ENCODE measurements at regions not wholly inside any gene's neighbourhood (a gene's known extent, or its start where the extent isn't known, plus 50 kb on each side); places are given as distances from the start of the nearest gene placed in this dataset.

DNA sequence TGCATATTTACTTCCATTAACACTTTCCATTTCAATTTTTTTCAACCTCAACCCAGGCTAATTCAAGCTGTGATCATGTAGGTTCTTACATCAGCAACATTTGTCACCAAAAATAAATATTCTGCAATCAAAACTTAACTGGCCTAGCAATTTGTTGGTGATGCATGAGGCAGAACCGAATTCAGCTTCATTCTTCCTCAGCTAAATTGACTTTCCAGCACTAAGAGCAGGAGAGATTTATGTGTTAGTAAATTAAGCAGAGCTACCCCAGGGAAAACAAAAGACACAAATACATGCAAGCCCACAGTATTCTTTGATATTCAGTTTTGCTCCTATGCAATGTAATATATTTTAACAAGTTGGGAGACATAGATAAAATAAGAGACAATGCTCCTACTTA lies 208.7 kb upstream of the NDST3 start:
- intact Hi-C loops (cut with micrococcal nuclease) = no loop called here
- Mint-ChIP-seq H3K36me3 (ENCODE audit: low read depth) (no peaks in the 10 kb centered on the region), H3K4me1 (ENCODE audit: low read depth) (no peaks in the 10 kb centered on the region), H3K9me3 (no peaks in the 10 kb centered on the region), H3K27me3 (ENCODE audit: low read depth) (no peaks in the 10 kb centered on the region), H3K4me3 (ENCODE audit: low read depth) (no peak overlapping the region), H3K27ac (no peak overlapping the region)
- no peak for DNase-seq (ENCODE audit: low spot score)

DNA sequence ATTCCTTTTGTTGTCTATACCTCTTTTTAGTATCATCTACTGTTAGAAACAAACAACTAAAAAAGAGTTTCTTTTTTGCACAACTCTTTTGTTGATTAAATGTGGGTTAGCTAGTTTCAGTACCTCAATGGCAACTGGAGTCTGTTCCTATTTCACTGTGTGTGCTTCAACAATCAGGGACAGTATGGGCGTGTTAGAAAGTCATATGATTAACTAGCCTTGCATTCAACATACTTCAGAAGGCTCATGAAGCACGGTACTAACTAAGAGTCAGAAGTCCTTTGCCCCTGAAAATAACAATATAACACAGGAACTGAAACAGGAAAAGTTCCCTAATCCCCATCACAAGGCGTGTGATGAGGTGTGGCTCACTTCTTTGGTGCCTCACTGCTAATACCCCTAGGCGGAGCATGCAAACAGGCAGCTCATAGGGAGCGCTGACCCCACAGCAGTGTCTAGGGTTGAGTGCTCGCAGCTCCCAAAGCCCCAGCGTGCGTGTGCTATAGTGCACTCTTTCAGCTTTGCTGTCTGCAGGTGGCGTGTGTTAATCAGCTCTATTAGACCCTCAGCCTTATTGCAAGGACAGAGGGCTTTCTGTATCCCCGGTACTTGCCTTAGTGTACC lies 203.1 kb upstream of the NDST3 start:
- intact Hi-C loops (cut with micrococcal nuclease) = no loop called here
- Mint-ChIP-seq H3K27me3 (ENCODE audit: low read depth) (no peaks in the 10 kb centered on the region), H3K4me1 (ENCODE audit: low read depth) (no peaks in the 10 kb centered on the region), H3K27ac (no peak overlapping the region), H3K4me3 (ENCODE audit: low read depth) (no peak overlapping the region), H3K9me3 (no peaks in the 10 kb centered on the region), H3K36me3 (ENCODE audit: low read depth) (no peaks in the 10 kb centered on the region)
- no peak for DNase-seq (ENCODE audit: low spot score)

DNA sequence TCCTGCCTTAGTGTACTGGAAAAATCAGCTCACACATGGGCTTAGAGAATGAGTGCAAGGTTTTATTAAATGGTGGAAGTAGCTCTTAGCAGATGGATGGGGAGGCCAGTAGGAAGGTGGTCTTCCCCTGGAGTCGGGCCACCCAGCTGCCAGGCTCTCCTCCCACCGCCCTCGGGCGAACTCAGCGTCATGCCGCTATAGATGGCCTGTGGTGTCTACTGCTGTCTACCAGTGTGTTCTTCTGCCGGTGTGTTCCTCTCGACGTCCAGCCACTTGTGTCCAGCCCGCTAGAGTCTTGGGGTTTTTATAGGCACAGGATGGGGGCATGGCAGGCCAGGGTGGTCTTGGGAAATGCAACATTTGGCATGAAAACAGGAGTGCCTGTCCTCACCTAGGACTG lies 198.7 kb upstream of the NDST3 start:
- no peaks in the 10 kb centered on the region for H3K36me3 Mint-ChIP-seq (ENCODE audit: low read depth)
- intact Hi-C loops (cut with micrococcal nuclease) = no loop called here
- H3K27me3 Mint-ChIP-seq (ENCODE audit: low read depth) = no peaks in the 10 kb centered on the region
- DNase-seq (ENCODE audit: low spot score) = no peak
- no peaks in the 10 kb centered on the region for H3K9me3 Mint-ChIP-seq
- no peaks in the 10 kb centered on the region for H3K4me1 Mint-ChIP-seq (ENCODE audit: low read depth)
- H3K4me3 Mint-ChIP-seq (ENCODE audit: low read depth) = no peak overlapping the region
- no peak overlapping the region for H3K27ac Mint-ChIP-seq

DNA sequence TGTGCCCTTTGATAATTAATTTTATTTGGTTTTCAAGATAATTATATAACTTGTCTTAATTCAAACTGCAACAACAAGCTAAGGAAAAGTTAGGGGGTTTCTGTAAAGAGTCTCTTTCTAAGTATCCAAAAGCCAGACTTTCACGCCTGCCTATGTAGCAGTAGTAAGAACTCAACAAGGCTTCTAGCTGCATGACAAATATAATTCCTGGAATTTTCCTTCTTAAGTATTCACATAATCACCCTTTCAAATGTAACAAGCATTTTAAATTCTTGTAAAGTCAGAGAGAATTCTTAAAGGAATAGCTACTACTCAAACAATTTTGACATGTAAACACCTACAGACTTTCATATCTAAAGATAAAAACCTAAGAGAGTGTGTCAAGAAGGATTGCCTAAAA lies 189.7 kb upstream of the NDST3 start:
- Mint-ChIP-seq H3K4me1 (ENCODE audit: low read depth) (no peaks in the 10 kb centered on the region), H3K9me3 (no peaks in the 10 kb centered on the region), H3K27ac (no peak overlapping the region), H3K27me3 (ENCODE audit: low read depth) (no peaks in the 10 kb centered on the region), H3K4me3 (ENCODE audit: low read depth) (no peak overlapping the region), H3K36me3 (ENCODE audit: low read depth) (no peaks in the 10 kb centered on the region)
- intact Hi-C loops (cut with micrococcal nuclease) = no loop called here
- no peak for DNase-seq (ENCODE audit: low spot score)

DNA sequence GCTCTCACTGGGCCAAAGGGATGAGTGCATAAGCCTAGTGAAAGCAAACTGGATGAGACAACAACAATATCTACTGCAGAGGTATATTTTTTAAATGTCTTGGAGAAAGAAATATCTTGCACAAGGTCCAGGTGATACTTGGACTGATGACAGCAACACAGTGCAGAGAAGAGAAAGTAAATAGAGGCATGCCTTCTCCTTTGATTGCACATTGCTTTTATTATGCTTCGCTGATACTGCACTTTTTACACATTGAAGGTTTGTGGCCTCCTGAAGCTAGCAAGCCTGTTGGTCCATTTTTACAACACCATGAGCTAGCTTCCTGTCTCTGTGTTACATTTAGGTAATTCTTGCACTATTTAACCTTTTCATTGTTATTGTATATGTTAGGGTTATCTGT lies 189.0 kb upstream of the NDST3 start:
- DNase-seq (ENCODE audit: low spot score) = no peak

DNA sequence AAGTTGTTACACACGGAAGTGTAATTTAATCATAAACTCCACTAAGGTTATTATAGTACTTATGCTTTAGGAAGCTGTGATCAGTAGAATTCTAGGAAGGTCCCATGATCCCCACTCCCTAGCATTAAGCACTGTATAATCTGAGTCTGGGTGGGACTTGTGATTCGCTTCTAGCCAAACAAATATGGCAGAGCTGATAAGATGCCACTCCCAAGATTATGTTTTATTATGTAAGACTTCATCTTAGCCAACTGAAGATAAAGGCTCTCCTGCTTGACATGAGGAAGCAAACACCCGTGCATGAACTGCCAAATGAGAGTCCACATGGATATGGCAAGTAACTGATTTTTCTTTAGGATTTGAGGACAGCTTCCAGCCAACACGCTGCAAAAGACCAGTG lies 186.4 kb upstream of the NDST3 start:
- H3K27ac Mint-ChIP-seq = no peak overlapping the region
- no peaks in the 10 kb centered on the region for H3K4me1 Mint-ChIP-seq (ENCODE audit: low read depth)
- intact Hi-C loops (cut with micrococcal nuclease) = no loop called here
- no peak overlapping the region for H3K4me3 Mint-ChIP-seq (ENCODE audit: low read depth)
- H3K9me3 Mint-ChIP-seq = peaks cover 10% of the 10 kb centered on the region
- no peaks in the 10 kb centered on the region for H3K36me3 Mint-ChIP-seq (ENCODE audit: low read depth)
- no peak for DNase-seq (ENCODE audit: low spot score)
- no peaks in the 10 kb centered on the region for H3K27me3 Mint-ChIP-seq (ENCODE audit: low read depth)

More for the DNA sequence above, 189.0 kb upstream of the NDST3 start:
- Mint-ChIP-seq H3K4me1 (ENCODE audit: low read depth) (no peaks in the 10 kb centered on the region), H3K9me3 (peaks cover 1% of the 10 kb centered on the region), H3K36me3 (ENCODE audit: low read depth) (no peaks in the 10 kb centered on the region), H3K4me3 (ENCODE audit: low read depth) (no peak overlapping the region), H3K27me3 (ENCODE audit: low read depth) (no peaks in the 10 kb centered on the region), H3K27ac (no peak overlapping the region)
- intact Hi-C loops (cut with micrococcal nuclease) = no loop called here

DNA sequence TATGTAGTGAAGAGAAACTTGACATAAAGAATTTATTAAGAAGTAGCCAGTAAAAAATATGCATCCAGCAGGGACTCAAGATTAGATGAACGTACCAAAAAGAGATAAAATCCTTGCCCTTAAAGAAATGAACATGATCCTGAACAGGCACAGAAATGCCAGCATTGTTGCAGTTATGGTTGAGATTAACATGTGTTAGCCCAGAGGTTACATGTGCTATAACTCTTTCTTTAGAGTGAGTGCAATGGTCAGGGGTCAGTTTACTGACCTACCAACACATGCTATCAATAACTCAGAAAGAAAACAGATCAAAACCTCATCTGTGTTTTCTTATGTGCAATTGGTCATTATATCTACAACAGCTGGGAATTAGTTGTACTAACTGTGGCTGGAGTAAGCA lies 166.1 kb upstream of the NDST3 start:
- H3K4me1 Mint-ChIP-seq (ENCODE audit: low read depth) = no peaks in the 10 kb centered on the region
- H3K27me3 Mint-ChIP-seq (ENCODE audit: low read depth) = no peaks in the 10 kb centered on the region
- no peak overlapping the region for H3K4me3 Mint-ChIP-seq (ENCODE audit: low read depth)
- no peak for DNase-seq (ENCODE audit: low spot score)
- intact Hi-C loops (cut with micrococcal nuclease) = no loop called here
- H3K27ac Mint-ChIP-seq = no peak overlapping the region
- no peaks in the 10 kb centered on the region for H3K36me3 Mint-ChIP-seq (ENCODE audit: low read depth)
- H3K9me3 Mint-ChIP-seq = peaks cover 3% of the 10 kb centered on the region

DNA sequence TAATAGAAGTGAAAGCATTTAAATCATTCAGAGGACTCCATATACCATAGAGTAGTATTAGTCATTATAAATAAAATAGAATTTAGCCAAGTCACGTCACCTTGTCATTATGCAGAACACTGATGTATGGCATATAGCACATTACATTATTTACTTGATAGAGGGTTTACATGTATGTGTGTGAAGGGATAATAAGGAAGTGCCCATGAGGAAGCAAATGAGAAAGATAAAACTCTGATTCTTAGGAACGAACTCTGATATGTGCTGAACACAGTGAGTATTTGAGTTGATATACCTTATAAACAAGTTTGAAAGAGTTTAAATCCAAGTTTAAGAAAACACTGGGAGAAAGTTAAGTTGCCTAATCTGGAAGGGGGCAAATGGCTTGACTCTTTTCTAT lies 160.5 kb upstream of the NDST3 start:
- Mint-ChIP-seq H3K27me3 (ENCODE audit: low read depth) (no peaks in the 10 kb centered on the region), H3K9me3 (no peaks in the 10 kb centered on the region), H3K27ac (no peak overlapping the region), H3K4me1 (ENCODE audit: low read depth) (no peaks in the 10 kb centered on the region), H3K36me3 (ENCODE audit: low read depth) (no peaks in the 10 kb centered on the region), H3K4me3 (ENCODE audit: low read depth) (no peak overlapping the region)
- intact Hi-C loops (cut with micrococcal nuclease) = no loop called here
- DNase-seq (ENCODE audit: low spot score) = no peak

DNA sequence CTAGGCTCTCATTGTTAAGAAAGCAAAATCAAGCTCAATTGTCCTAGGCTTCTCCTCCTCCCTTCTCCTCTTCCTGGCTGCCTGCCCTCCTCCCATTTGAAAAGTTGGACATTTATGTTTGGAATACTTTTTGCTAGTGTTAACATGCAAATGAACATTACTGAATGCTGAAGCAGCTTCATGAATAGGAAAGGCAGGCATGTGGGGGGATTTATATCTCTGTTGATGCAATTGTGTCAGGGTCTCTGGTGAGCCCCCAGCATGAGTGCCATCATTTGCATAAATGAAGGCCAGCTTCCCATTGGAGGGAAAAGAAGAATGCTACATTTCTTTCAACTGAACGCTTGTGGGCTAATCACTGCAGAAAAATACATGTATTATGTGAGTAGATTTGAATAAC lies 160.1 kb upstream of the NDST3 start:
- no peak overlapping the region for H3K27ac Mint-ChIP-seq
- intact Hi-C loops (cut with micrococcal nuclease) = no loop called here
- no peaks in the 10 kb centered on the region for H3K9me3 Mint-ChIP-seq
- H3K36me3 Mint-ChIP-seq (ENCODE audit: low read depth) = no peaks in the 10 kb centered on the region
- no peaks in the 10 kb centered on the region for H3K4me1 Mint-ChIP-seq (ENCODE audit: low read depth)
- no peak overlapping the region for H3K4me3 Mint-ChIP-seq (ENCODE audit: low read depth)
- H3K27me3 Mint-ChIP-seq (ENCODE audit: low read depth) = no peaks in the 10 kb centered on the region
- DNase-seq (ENCODE audit: low spot score) = no peak

DNA sequence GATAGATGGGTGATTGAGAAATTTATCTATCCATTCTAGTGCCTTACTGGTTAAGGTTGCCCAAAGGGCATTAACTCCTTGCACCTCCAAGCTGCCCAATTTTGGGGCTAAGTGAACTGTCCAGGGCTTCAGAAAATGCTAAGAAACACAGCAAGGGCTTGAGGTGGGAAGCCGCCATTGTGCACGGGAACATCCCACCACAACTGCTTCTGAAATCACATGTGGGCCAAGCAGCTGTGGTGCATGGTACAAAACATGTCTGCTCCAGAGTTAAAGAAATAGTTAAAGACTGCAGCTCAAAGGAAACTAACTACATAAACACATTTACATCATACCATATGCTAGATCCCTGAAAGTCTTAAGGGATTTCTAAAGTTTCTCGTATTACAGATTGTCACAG lies 144.3 kb upstream of the NDST3 start:
- no peak overlapping the region for H3K27ac Mint-ChIP-seq
- intact Hi-C loops (cut with micrococcal nuclease) = no loop called here
- H3K9me3 Mint-ChIP-seq = no peaks in the 10 kb centered on the region
- H3K27me3 Mint-ChIP-seq (ENCODE audit: low read depth) = no peaks in the 10 kb centered on the region
- no peak for DNase-seq (ENCODE audit: low spot score)
- H3K4me1 Mint-ChIP-seq (ENCODE audit: low read depth) = no peaks in the 10 kb centered on the region
- H3K4me3 Mint-ChIP-seq (ENCODE audit: low read depth) = no peak overlapping the region
- no peaks in the 10 kb centered on the region for H3K36me3 Mint-ChIP-seq (ENCODE audit: low read depth)

DNA sequence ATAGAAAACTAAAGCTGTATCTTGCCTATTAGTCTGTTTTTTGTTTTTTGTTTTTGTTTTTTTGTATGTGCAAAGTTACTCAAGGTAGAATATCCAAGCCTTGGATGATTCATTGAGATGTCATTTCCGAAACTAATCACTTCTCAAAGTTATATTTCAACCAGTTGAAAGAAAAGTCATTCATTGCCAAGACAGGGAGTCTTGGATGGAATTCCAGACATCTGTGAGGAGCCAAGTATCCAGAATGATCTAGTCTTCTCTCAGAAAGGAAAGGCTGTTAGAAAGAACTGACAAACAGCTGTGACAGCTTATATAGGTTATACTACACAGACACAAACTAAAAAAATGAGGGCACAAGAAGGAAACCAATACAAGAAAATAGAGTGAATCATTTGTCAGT lies 141.1 kb upstream of the NDST3 start:
- intact Hi-C loops (cut with micrococcal nuclease) = no loop called here
- no peak for DNase-seq (ENCODE audit: low spot score)
- Mint-ChIP-seq H3K9me3 (no peaks in the 10 kb centered on the region), H3K4me3 (ENCODE audit: low read depth) (no peak overlapping the region), H3K27me3 (ENCODE audit: low read depth) (no peaks in the 10 kb centered on the region), H3K4me1 (ENCODE audit: low read depth) (no peaks in the 10 kb centered on the region), H3K27ac (no peak overlapping the region), H3K36me3 (ENCODE audit: low read depth) (no peaks in the 10 kb centered on the region)

DNA sequence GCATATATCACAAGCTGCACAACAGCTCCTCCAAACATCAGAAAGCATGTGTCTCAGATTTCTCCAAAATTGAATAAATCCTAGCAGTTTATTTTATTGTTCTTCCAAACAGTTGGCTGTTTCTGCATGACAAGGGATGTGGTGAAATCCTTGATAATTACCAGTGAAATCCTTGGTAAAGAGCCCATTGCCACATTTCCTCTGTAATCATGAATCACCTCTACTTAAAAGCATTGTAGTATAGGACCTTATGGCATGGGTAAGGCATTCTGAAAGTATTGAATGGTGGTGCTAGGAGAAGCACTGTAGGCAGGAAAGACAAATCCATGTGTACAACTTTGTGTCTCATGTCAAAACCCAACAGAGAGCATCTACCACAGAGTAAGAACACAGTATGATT lies 135.8 kb upstream of the NDST3 start:
- intact Hi-C loops (cut with micrococcal nuclease) = no loop called here
- Mint-ChIP-seq H3K27ac (no peak overlapping the region), H3K36me3 (ENCODE audit: low read depth) (no peaks in the 10 kb centered on the region), H3K4me3 (ENCODE audit: low read depth) (no peak overlapping the region), H3K27me3 (ENCODE audit: low read depth) (no peaks in the 10 kb centered on the region), H3K4me1 (ENCODE audit: low read depth) (no peaks in the 10 kb centered on the region), H3K9me3 (no peaks in the 10 kb centered on the region)
- no peak for DNase-seq (ENCODE audit: low spot score)

DNA sequence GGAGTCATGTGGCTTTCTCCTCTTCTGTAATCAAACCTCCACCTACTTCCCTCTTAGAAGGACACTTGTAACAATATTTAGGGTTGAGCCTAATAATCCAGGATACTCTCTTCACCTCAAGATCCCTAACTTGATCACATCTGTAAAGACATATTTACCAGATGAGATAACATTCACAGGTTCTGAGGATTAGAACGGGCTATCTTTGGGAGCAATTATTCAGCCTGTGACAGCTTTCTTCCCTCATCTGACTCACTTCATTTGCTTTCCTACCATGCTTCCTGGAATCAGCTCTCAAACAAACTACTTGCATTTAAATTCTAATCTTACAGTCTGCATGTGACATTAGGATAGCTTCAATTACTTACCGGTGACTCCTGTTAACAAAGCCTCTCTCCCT lies 133.5 kb upstream of the NDST3 start:
- no peaks in the 10 kb centered on the region for H3K9me3 Mint-ChIP-seq
- H3K36me3 Mint-ChIP-seq (ENCODE audit: low read depth) = no peaks in the 10 kb centered on the region
- H3K4me1 Mint-ChIP-seq (ENCODE audit: low read depth) = no peaks in the 10 kb centered on the region
- no peaks in the 10 kb centered on the region for H3K27me3 Mint-ChIP-seq (ENCODE audit: low read depth)
- no peak for DNase-seq (ENCODE audit: low spot score)
- no peak overlapping the region for H3K4me3 Mint-ChIP-seq (ENCODE audit: low read depth)
- intact Hi-C loops (cut with micrococcal nuclease) = no loop called here
- no peak overlapping the region for H3K27ac Mint-ChIP-seq

DNA sequence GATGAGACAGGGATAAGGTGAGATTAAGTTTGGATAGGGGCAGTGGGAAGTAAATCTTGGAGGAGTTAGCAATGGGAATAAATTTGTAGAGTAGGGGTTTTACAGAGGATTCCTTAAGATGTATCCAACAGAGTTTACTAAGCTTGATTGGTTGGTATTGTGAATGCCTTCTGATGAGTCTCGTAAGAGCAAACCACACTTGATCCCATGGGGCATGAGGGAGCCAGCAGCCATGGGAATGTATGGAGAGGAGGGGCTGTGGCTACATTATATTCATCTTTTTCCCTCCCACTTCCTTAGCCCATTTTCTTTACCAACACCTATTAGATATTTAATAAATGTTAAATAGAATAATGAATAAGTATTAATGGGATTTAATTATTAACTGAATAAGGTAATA lies 126.6 kb upstream of the NDST3 start:
- intact Hi-C loops (cut with micrococcal nuclease) = no loop called here
- DNase-seq (ENCODE audit: low spot score) = no peak
- H3K4me1 Mint-ChIP-seq (ENCODE audit: low read depth) = no peaks in the 10 kb centered on the region
- no peaks in the 10 kb centered on the region for H3K9me3 Mint-ChIP-seq
- H3K27me3 Mint-ChIP-seq (ENCODE audit: low read depth) = no peaks in the 10 kb centered on the region
- no peaks in the 10 kb centered on the region for H3K36me3 Mint-ChIP-seq (ENCODE audit: low read depth)
- no peak overlapping the region for H3K4me3 Mint-ChIP-seq (ENCODE audit: low read depth)
- H3K27ac Mint-ChIP-seq = no peak overlapping the region

All from activated T-helper 2 cell treated with anti-CD3 and anti-CD28 coated beads, Interferon-gamma antibody, Interleukin-2, Interleukin-4, amounts not matched to agents 10 μg/mL and 5 μg/mL and 100 μg/mL, durations not matched to agents 14 hours and 24 hours and 36 hours (primary cell).